ENCODE measurements at regions not wholly inside any gene's neighbourhood (a gene's known extent, or its start where the extent isn't known, plus 50 kb on each side); places are given as distances from the start of the nearest gene placed in this dataset.

- ATAC-seq (no peak), DNase-seq (ENCODE audit: low spot score) (no peak)
Observed at GRCh38 chr2:234438305-234438977, 58.4 kb downstream of the ARL4C start.

GRCh38 chr2:234437642-234438304 is 59.1 kb downstream of the ARL4C start:
- ATAC-seq = no peak
- DNase-seq (ENCODE audit: low spot score) = no peak

GRCh38 chr2:234436482-234436837 is 60.4 kb downstream of the ARL4C start:
- no peak for ATAC-seq
- no peak for DNase-seq (ENCODE audit: low spot score)

GRCh38 chr2:234435836-234436481 is 60.9 kb downstream of the ARL4C start:
- ATAC-seq = peak; percentile 56
- no peak for DNase-seq (ENCODE audit: low spot score)

- ATAC-seq (no peak), DNase-seq (ENCODE audit: low spot score) (no peak)
Observed at GRCh38 chr2:234433201-234433600, 63.7 kb downstream of the ARL4C start.

GRCh38 chr2:234430871-234431270 is 66.0 kb downstream of the ARL4C start:
- no peak for ATAC-seq
- no peak for DNase-seq (ENCODE audit: low spot score)

GRCh38 chr2:234429265-234429664 is 67.6 kb downstream of the ARL4C start:
- ATAC-seq = no peak

GRCh38 chr2:234427081-234428061 is 69.5 kb downstream of the ARL4C start:
- DNase-seq (ENCODE audit: low spot score) = no peak
- no peak for ATAC-seq

More at GRCh38 chr2:234429265-234429664, 67.6 kb downstream of the ARL4C start:
- no peak for DNase-seq (ENCODE audit: low spot score)

- ATAC-seq = peak; percentile 22
- DNase-seq (ENCODE audit: low spot score) = no peak
Observed at GRCh38 chr2:234426616-234427015, 70.3 kb downstream of the ARL4C start.

- peak; percentile 39 for ATAC-seq
- no peak for DNase-seq (ENCODE audit: low spot score)
Observed at GRCh38 chr2:234425639-234426603, 71.0 kb downstream of the ARL4C start.

- no peak for DNase-seq (ENCODE audit: low spot score)
- no peak for ATAC-seq
Observed at GRCh38 chr2:234423884-234424283, 73.0 kb downstream of the ARL4C start.

GRCh38 chr2:234422981-234423431 is 73.9 kb downstream of the ARL4C start:
- DNase-seq (ENCODE audit: low spot score) (no peak), ATAC-seq (no peak)

- DNase-seq (ENCODE audit: low spot score) = no peak
- ATAC-seq = no peak
Observed at GRCh38 chr2:234422273-234422732, 74.6 kb downstream of the ARL4C start.

- no peak for ATAC-seq
Observed at GRCh38 chr2:234420408-234420807, 76.5 kb downstream of the ARL4C start.

GRCh38 chr2:234419726-234420125 is 77.2 kb downstream of the ARL4C start:
- DNase-seq (ENCODE audit: low spot score) (no peak), ATAC-seq (no peak)

More at GRCh38 chr2:234420408-234420807, 76.5 kb downstream of the ARL4C start:
- DNase-seq (ENCODE audit: low spot score) = no peak

GRCh38 chr2:234415706-234416105 is 81.2 kb downstream of the ARL4C start:
- no peak for ATAC-seq

GRCh38 chr2:234414596-234414995 is 82.3 kb downstream of the ARL4C start:
- DNase-seq (ENCODE audit: low spot score) (no peak), ATAC-seq (no peak)

More at GRCh38 chr2:234415706-234416105, 81.2 kb downstream of the ARL4C start:
- DNase-seq (ENCODE audit: low spot score) = no peak

- ATAC-seq = no peak
- DNase-seq (ENCODE audit: low spot score) = no peak
Observed at GRCh38 chr2:234412726-234413125, 84.2 kb downstream of the ARL4C start.

GRCh38 chr2:234411793-234412192 is 85.1 kb downstream of the ARL4C start:
- no peak for DNase-seq (ENCODE audit: low spot score)
- ATAC-seq = no peak

GRCh38 chr2:234410526-234410925 is 86.4 kb downstream of the ARL4C start:
- no peak for DNase-seq (ENCODE audit: low spot score)
- ATAC-seq = no peak

All from left lobe of liver (tissue), 2 donors.